CD4-positive, alpha-beta T cell treated with Interleukin-10 for 1 hour (primary cell): ENCODE measurements at regions not wholly inside any gene's neighbourhood (a gene's known extent, or its start where the extent isn't known, plus 50 kb on each side); places are given as distances from the start of the nearest gene placed in this dataset.

ENCODE experiments used
- DNase-seq: peaks from one replicate; pipeline ENCODE4 v3.0.0-alpha.2; 2020

DNA sequence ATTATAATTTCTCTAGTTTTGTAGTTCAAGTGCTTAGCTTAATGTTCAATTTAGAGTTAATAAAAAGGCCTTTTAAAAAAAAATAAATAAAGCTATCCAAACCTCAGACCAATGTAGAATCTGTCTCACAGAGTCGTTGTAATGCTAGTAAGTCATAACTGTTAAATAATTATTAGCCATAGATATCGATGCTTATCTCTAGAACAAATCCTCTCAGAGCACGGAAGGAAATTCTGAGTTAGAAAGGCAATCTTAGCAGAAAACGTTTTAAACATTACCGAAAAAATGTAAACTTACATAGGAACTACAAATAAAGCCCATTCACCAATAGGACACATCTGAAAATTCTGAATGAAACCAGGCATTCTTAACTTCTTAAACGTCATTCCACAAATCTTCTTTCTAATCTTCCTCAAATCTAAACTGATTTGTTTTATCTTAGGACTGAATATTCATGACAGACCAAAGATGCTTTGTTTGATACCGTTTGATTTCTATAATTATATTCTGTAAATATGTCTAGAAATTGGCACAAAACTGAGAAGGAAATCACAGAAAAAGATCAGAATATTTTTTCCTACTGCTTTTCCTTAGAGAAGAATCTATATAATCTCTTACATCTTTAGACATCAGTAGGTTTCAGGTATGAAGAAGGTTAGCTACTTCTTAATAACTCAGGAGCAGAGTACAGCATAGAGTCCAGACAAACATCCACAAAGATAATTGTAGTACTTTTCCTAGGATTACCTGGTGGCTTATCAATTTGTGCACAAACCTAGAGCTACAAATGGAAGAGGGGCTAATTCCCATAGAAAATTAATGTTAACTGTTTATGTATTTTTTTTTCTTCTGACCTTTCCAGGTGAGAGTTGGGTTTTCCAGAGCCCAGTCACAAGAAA is 140.7 kb downstream of the BTC start:
- no peak for DNase-seq

GRCh38 chr4:74654230-74654681 is 140.1 kb downstream of the BTC start:
- DNase-seq: no peak

- no peak for DNase-seq
These were observed 137.7 kb downstream of the BTC start for GRCh38 chr4:74656596-74656995.

DNA sequence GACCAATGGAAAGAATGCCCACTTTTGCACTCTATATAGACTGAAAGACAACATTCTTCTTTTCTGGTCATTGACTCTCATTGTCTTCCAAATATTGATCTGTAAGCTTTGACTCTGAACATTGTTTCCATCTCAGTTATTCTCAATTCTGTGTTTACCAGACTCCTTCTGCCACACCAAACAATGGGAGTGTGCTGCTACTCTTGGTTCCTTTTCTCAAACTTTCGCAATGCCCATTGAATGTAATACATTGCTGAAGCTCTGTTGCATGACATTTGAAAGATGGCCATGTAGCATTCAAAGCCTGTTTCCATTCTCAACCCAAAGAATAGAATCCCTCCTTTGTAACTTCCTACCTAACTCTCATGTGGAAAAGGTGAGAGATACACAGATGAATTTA is 136.2 kb downstream of the BTC start:
- DNase-seq: no peak

DNA sequence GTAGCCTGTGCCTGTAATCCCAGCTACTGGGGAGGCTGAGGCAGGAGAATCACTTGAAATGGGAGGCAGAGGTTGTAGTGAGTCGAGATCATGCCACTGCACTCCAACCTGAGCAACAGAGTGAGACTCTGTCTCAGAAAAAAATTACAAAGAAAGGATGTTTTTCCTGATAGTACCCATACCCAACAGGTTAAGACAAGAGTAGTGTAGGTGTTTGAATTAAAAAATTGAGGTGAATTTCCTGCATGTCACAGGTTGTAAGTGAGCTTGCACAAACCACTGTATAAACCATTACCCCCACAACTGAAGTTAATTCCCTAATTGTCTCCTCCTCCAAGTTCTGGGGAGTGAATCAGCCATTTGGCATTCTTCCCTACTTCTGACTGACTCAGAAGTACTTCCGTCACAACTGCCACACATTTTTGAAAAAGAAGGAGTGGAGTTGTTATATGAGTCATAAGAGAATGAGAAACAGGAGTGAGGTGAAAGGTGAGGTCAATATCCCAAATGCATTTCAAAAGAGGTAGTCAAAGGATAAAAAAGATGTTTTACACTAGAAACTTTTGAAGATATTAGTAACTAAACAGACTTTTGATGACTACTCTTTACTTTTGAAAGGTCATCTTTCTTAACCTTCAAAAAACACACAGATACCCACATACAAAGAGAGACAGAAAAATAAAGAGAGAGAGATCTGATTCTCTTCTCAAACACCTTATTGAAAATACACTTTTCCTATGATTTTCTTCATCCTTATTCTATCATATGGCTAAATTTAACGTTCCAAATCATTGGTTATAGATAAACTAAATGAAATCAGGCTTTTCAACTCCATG is 134.5 kb downstream of the BTC start:
- no peak for DNase-seq

DNA sequence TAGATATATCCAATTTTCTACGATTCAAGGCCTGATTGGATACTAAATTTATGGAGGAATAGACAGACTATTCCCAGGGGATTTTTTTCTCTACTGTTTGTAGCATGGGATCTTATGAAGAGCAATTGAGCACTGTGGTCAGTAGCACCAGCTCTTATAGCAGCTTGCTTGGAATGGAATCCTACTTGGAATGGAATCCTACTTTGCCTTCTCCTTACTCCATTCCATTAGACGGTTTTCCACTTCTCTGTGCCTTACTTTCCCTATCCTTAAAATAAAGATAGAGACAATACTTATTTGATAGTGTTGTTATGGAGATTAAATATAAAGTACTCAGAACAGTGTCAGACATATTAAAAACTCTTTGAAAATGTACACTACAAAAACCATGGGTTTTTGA is 133.5 kb downstream of the BTC start:
- DNase-seq: no peak

GRCh38 chr4:74661427-74662201 is 132.7 kb downstream of the BTC start:
- no peak for DNase-seq

DNA sequence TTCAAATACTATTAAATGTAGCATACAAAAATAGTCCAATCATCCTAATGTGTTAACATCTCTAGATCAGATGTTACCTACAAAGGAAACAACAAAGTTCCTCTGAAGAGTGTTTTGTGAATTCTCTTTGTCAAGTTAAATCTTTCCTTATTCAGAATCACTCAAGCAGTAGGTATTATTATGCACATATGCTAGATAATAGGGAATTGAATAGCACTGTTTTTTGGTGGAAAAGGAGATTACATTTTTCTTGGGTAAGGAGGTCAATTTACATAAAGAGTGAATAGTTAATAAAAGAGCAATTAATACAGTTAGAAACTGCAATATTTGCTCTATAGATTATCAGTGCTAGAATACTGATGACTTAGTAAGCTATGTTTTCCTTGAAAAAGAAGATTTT is 130.7 kb downstream of the BTC start:
- DNase-seq: no peak

DNA sequence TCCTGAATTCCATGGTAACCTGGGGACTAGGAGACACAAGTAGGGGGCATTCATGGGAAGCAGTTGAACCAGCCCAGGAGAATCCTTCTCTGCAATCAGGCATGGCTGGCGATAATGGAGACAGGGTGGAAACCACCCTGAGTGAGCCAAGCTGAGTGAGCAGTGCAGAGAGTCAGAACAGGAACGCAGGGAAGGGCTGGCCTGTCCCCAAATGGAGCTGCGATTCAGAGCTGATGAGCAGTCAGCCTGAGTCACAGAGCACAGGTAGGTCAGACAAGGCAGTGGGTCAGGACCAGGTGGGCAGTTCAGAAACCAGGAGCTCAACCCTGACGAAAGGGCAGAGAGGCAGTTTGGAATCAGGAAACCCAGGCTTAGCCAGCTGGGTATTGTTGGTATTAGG is 129.0 kb downstream of the BTC start:
- no peak for DNase-seq

DNA sequence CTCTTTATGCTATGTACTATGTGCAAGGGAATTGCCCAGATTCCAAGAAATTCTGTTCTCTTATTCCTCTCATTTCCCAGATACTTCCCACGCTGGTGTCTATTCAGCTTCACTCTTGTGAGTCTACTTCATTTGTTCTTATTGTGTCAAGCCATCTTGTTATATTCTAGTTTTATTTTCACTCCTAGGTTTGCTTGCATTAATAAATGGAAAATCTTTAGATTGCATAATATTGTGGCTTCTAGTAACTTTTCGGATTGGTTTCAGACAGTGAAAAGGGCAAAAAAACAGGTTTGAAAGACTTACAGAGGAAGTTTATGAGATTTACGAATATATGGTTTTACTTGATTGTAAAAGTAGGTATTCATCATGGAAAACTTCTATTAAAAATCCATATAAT is 128.4 kb downstream of the BTC start:
- no peak for DNase-seq

GRCh38 chr4:74667438-74667837 is 126.9 kb downstream of the BTC start:
- DNase-seq: no peak

DNA sequence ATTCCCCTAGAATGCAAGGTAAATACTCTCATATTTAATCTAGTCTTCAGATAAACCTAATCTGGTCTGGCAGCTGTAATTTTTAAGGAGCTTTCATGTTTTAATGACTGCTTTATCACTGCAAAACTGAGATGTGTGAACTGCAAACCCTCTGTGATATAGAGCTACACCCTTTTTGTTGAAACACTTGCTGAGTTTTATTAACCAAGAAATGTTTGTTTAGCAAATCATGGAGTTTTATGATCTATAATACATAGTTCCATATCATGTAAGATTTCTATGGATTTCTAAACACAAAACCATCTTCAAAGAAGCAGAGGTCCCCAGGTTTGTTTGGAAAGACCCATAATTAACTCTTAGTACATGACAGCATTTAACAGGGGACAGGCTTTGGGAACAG is 126.4 kb downstream of the BTC start:
- DNase-seq: no peak

DNA sequence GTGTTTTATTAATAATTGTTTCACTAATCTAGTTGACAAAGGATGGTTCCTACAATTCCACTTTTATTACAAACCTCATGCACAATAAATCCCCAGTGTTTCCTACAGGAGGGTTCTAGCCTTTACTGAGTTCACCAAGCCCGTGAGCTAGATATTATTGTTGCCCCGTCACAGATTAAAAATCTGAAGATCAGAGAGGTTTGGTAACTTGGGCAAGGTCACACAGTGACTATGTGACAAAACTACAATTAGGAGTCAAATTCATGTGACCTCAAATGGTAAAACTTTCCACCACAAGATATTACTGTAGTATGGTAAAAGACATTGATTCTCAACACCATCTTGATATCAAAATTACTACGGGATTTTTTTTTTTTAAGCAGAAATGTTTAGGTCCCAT is 124.6 kb downstream of the BTC start:
- no peak for DNase-seq

DNA sequence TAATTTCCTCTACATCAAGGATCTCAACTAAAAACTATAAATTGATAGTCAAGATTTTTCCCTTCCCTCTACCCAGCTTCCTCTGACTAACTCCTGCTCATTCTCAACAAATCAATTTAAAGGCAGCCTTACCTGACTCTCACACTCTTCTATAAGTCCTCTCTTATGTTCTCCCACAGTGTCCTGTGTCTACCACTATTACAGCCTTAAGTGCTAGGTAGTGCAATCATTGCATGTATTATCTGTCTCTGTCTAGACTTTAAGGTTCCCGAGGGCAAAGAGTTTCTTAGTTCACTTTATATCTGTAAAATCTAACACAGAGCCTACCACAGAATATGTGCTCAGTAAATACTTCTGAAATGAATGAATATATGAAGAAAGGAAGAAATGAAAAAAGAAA is 123.7 kb downstream of the BTC start:
- DNase-seq: no peak

GRCh38 chr4:74671080-74671698 is 123.1 kb downstream of the BTC start:
- DNase-seq: peak; percentile 52

GRCh38 chr4:74674750-74675149 is 119.6 kb downstream of the BTC start:
- DNase-seq: no peak

DNA sequence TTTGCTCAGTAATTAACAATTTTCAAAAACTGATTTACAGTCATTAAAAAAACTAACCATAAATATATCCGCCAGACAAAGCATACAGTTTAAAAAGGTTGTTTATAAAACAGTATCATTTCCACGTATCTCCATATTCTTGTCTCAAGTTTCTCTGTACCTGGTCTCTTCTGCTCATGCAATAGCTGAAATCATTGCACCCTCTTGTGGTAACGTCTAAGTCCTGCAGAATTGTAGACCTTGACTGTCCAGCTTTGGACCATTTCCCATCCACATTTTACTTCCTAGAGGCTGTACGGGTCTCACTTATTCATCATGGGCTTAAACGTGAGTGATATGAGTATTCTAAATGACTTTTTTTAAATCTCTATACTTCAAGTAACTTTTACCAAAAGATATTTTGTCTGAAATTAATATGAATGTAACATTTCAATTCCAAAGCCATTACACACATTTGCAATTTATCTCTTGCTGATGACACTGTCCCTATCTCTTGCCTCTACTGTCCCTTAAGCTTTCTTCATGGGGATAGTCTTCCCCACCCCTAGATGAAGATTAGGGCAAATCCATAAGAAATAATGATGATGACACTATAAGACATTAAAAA is 118.5 kb downstream of the BTC start:
- DNase-seq: peak; percentile 33

- no peak for DNase-seq
These were observed 111.6 kb downstream of the BTC start for GRCh38 chr4:74682567-74683359.

GRCh38 chr4:74692972-74693371 is 101.4 kb downstream of the BTC start:
- no peak for DNase-seq
